ENCODE measurements at regions not wholly inside any gene's neighbourhood (a gene's known extent, or its start where the extent isn't known, plus 50 kb on each side); places are given as distances from the start of the nearest gene placed in this dataset.
"Not testable (repeated sequence)": the region's sequence is repeated elsewhere in the genome, so short reads cannot be mapped to it uniquely, and the experiment has no call there.

GRCh38 chr22:19603346-19603745, 79.1 kb upstream of the CLDN5 start:
- FAIRE-seq = not testable (repeated sequence)

DNA sequence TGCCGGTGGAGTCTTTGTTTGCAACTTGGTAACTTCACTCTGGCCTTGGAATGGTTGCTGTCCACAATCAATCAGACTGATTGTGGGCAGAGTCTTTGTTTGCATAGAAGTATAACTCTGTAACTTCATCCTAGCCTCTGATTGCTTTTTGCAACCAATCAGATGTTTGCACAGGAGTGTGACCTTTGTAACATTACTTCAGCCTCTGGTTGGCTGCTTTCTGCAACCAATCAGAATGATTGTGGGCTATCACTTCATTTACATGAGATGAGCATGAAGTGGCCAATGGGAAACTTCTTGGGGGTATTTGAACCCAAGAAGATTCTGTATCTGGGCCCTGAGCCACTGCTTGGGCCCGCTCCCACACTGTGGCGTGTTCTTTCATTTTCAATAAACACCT, 79.6 kb upstream of the CLDN5 start:
- FAIRE-seq = no peak

DNA sequence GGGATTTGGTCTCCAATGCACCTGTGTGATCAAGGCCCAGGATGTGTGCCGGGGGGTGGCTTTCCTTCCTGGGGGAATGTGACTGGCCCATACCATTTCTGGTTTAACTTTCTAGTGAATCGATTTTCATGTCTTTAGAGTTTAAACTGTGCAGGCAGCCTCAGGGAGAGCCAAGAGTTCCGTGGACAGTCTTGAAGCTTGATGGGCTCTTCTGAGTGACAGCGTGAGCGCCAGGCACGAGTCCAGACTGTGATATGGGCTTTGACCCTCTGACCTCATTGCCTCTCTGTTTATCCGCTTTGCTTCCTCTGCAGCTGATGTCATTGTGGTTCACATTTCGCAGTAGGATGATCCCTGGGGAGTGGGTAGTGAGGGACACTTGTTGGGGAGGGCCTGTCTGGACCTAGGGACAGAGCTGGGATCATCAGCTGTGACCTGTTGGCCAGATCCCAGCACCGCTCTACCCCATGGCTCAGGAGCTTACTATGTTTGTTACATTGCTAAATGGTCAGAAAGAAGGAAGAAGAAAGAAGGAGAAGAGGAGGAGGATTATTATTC, 80.6 kb upstream of the CLDN5 start:
- FAIRE-seq = no peak

- FAIRE-seq = no peak
Observed at GRCh38 chr22:19605508-19606331, 81.5 kb upstream of the CLDN5 start.

GRCh38 chr22:19606332-19607191, 82.4 kb upstream of the CLDN5 start:
- FAIRE-seq = no peak

DNA sequence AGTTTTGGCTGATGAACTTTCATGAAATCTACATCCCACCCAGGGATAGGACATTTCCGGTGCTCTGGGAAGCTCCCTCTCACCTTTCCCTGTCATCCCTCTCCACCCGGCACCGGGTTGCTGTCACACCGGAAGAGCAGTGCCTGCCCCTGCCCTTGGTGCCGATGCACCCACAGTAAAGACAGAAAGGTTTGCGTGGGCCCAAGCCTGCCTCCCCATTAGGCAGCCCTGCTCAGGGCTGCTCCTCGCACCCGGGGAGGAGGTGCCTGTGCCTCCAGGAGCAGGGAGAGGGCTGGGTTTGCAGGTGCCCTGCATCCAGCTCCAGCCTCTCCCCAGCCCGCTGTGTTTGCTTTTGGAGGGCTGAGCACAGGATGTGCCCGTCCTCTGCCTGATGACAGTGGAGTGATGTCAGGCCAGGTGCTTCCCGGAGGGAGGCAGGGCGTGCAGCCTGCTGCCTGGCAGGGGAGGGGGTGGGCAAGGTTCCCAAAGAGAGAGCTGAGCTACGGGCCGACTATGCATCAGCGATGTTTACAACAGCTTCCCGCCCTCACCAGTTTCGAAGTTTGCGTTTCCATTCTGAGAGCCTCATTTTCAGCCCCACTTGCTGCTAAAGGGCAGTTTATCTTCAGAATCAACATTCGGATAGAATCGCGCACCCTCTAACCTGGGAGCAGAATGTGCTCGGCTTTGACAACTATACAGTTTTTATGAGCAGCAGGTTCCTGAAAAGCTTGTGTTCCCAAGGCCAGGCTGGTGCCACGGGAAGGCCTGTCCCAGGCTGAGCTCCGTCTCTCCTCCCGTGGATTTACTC, 83.2 kb upstream of the CLDN5 start:
- no peak for FAIRE-seq

DNA sequence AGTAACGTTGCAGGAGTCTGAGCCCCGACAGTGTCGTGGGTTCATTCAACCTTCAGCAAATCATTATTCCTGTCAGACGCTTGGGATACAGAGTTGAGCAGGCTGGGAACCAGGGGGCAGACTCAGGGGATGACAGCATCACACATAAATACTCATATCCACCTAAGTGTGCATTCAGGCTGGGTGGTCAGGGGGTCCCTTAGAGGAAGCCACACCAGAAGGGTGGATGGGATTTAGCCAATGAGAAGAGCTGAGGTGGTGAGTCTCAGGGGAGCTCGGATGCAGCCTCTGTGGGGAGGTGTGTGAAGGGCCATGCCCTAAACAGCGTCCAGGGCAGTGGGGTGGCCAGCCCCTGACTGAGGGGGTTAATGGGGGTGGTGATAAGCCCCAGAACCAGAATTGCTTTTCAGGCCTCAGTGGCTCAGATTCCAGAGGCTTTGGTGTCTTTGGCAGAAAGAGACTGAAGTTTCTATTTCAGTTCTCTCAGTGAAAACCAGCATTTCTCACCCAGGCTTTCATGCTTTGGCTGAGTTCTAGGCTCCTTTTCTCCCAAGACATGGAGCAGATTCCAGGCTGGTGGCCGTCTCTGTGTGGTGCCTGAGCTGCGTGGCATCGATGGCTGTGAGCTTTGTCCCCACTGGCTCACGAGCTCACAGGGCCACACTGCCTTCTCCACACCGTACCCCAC, 83.9 kb upstream of the CLDN5 start:
- FAIRE-seq = no peak

DNA sequence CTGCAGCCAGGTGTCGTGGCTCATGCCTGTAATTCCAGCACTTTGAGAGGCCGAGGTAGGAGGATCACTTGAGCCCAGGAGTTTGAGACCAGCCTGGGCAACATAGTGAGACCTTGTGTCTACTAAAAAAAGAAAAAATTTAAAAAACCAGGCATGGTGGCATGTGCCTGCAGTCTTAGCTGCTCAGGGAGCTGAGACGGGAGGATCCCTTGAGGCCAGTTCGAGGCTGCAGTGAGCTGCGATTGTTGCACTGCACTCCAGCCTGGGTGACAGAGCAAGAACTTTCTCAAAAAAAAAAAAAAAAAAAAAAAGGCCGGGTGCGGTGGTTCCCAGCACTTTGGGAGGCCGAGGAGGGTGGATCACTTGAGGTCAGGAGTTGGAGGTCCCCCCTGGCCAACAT, 85.5 kb upstream of the CLDN5 start:
- FAIRE-seq = not testable (repeated sequence)

DNA sequence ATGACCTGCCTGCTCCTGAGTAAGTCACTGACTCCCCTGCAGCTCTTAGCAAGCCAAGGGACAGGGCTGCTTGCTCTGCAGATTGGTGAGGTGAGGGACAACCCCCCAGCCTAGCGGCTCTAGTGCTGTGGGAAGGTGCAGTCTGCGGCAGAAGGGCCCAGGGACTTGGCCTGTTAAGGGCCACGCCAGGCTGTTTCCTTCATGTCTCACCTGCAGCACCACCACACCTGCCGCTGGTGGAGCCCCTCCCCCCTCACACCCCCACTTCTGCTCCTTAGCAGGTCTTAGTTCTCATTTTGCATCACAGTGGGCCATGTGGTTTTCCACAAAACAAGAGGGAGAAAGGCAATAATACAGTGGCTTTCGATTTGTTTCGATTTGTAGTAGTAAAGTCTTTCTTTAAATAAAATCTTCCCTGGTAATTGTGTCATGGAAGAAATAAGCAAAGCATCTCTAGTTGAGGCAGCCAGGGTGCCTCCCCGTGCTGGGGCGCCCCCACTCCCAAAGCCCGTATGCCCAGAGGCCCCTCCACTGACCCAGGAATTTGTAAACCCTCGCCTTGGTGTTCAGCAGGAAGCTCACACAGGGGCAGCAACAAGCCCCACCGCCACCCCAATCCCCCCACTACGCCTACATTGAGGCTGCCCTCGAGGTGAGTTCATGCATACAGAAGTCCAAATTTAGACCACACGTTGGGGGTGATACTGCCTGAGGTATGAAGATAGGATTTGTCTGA, 86.5 kb upstream of the CLDN5 start:
- no peak for FAIRE-seq

- FAIRE-seq = no peak
Observed at GRCh38 chr22:19611590-19611989, 87.4 kb upstream of the CLDN5 start.

DNA sequence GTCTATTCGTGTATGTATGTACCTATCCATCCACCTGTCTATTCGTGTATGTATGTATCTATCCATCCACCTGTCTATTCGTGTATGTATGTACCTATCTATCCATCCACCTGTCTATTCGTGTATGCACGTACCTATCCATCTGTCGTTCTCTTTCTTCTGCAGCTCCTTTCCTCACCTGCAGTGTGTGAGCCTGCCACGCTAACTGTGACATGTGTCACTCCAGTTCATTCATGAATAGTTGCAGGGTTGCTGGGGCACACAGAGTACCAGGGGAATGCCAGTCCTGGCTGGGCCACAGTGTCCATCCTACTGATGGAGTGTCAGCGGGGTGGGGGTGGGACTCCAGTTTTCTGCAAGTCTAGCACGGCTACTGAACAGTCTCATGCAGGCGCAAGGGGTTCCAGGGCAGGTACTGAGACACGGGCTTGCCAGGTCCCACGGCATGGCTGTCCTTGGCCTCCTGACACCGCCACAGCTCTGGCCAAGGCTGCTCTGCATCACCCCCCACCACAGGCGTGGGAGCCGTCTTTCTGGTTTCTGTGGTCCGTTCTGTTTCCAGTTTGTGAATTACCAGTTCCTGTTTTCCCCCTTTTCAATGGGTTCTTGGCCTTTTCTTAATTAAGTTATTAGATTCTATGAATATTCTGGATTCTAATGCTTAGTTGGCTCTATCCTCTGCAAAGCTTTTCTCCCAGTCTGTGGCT, 88.8 kb upstream of the CLDN5 start:
- no peak for FAIRE-seq

- FAIRE-seq = no peak
Observed at GRCh38 chr22:19614536-19614863, 90.3 kb upstream of the CLDN5 start.

GRCh38 chr22:19615001-19615461, 90.8 kb upstream of the CLDN5 start:
- no peak for FAIRE-seq

DNA sequence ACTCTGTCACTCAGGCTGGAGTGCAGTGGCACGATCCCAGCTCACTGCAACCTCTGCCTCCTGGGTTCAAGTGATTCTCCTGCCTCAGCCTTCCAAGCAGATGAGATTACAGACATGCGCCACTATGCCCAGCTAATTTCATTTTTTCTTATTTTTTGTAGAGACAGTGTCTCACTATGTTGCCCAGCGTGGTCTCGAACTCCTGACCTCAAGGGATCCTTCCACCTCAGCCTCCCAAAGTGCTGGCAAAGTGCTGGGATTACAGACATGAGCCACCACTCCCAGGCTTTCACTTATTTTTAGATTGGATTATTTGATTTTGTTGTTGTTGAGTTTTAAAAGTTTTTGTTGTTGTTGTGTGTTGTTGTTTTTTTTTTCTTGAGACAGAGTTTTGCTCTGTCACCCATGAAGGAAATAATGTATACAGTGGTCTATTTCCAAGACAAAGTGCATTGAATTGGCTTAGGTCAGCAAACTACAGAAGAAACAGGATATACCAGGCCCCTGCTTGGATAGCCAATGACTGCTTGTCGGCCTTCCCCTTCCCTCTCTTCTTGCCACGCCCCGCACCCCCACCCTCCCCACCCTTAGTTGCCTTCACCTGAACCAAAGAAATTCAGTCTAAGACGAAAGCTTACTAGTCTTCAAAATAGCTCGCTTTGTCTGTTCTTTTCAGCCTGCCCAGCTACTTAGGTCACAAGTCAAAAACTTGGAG, 91.8 kb upstream of the CLDN5 start:
- no peak for FAIRE-seq

GRCh38 chr22:19619144-19620009, 94.9 kb upstream of the SEPTIN5 start:
- no peak for FAIRE-seq

GRCh38 chr22:19620742-19621371, 93.4 kb upstream of the SEPTIN5 start:
- no peak for FAIRE-seq

GRCh38 chr22:19621373-19622060, 92.8 kb upstream of the SEPTIN5 start:
- FAIRE-seq = no peak

- no peak for FAIRE-seq
Observed at GRCh38 chr22:19622061-19622441, 92.3 kb upstream of the SEPTIN5 start.

All from endometrium (tissue), 2 donors.